AG04449 (cell line): ENCODE measurements at regions not wholly inside any gene's neighbourhood (a gene's known extent, or its start where the extent isn't known, plus 50 kb on each side); places are given as distances from the start of the nearest gene placed in this dataset.

Source experiments
- CTCF ChIA-PET: fragments of 350-600 bp; formaldehyde crosslinking; extraction: SDS; loops from one replicate; lab custom pipeline; 2021; ENCODE audit warnings: antibody characterized with exemption; lab: Yijun Ruan, JAX
- POLR2A ChIA-PET: fragments of 400-600, 350-600 bp; formaldehyde crosslinking; extraction: SDS; loops from one replicate; lab custom pipeline; 2020; ENCODE audit warnings: antibody characterized with exemption, inconsistent platforms; lab: Yijun Ruan, JAX
- DNase-seq: peaks from one replicate; pipeline ENCODE4 v3.0.0-alpha.2; 2010; ENCODE audit warnings: low read depth, low spot score
- H3K4me3 ChIP-seq: 2 replicates; pipeline ENCODE4 v1.5.1; 2011; ENCODE audit warnings: low read depth, mild to moderate bottlenecking, control low read depth, low read length
- CTCF ChIP-seq: IDR thresholded peaks from one replicate; pipeline ENCODE4 v1.5.1; 2011; ENCODE audit warnings: mild to moderate bottlenecking, moderate library complexity, low read length, control low read depth, inconsistent platforms; ENCODE audit not compliant: insufficient read depth; ENCODE audit errors: missing control alignments

DNA sequence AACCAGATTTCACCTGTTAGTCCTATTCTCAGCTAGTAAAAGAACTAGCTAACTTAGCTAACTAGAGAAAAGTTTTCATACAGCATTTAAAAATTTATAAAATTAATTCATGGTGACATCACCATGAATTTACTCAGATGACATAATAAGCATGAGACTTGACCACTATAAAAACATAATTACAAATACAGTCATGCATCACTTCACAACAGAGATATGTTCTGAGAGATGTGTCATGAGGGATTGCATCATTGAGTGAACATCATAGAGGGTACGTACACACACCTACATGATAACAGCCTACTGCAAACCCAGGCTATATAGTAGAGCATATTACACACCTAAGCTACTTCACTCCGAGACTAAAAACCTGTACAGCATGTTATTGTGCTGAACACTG is 481.3 kb upstream of the CHAC2 start:
- no peak for DNase-seq
- TF ChIP-seq CTCF: no peak
- no peak overlapping the region for H3K4me3 ChIP-seq
- ChIA-PET POLR2A (no interaction called here), CTCF (no interaction called here)

GRCh38 chr2:53275743-53276142 is 491.9 kb upstream of the CHAC2 start:
- no peak overlapping the region for H3K4me3 ChIP-seq
- ChIA-PET POLR2A (no interaction called here), CTCF (no interaction called here)
- no peak for DNase-seq
- no peak for TF ChIP-seq CTCF

DNA sequence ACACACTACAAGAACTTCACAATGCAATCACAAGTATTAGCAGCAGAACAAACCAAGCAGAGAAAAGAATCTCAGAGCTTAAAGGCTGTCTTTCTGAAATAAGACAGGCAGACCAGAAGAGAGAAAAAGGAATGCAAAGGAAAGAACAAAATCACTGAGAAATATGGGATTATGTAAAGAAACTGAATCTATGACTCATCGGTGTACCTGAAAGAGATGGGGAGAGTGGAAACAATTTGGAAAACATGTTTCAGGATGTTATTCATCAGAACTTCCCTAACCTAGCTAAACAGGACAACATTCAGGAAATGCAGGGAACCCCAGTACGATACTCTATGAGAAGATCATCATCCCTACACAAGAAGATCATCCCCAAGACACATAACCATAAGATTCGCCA is 499.0 kb upstream of the CHAC2 start:
- H3K4me3 ChIP-seq: no peak overlapping the region
- DNase-seq: no peak
- no peak for TF ChIP-seq CTCF
- ChIA-PET POLR2A (no interaction called here), CTCF (no interaction called here)

DNA sequence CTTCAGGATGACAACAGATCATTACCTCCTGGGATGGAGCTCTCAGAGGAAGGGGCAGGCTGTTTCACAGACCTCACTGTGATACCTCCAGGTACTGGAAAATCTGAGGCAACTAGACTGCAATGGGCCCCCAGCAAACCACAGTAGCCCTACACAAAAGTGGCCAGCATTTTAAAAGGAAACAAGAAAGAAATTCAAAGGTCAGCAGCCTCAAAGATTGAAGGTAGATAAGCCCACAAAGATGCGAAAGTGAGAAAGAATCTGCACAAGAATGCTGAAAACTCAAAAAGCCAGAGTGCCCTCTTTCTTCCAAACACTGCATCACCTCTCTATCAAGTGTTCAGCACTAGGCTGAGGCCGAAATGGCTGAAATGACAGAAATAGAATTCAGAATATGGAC is 499.5 kb upstream of the CHAC2 start:
- POLR2A ChIA-PET: no interaction called here
- no peak for TF ChIP-seq CTCF
- DNase-seq: no peak
- CTCF ChIA-PET: no interaction called here
- H3K4me3 ChIP-seq: no peak overlapping the region

- no peak for DNase-seq
- no peak overlapping the region for H3K4me3 ChIP-seq
- CTCF ChIA-PET: no interaction called here
- TF ChIP-seq CTCF: no peak
- POLR2A ChIA-PET: no interaction called here
Observed at GRCh38 chr2:53265544-53266299, 501.9 kb upstream of the CHAC2 start.

DNA sequence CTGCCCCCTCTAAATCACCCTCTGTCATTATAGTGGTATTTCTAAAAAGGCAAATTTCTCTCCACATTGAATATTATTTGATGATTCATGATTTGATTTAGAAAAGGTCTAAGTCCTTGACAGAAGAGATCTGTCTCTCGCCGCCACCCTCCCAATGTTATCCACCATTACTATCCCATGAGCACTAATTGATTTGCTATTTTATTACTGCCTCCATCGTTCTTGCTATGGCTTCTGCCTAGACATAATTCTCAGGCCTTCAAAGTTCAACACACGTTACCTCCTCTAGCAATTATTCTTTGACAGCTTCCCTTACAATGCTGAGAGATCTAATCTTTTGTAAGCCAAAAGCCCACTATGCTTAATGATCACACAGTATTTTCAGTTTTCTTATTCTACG is 507.0 kb upstream of the CHAC2 start:
- CTCF ChIA-PET: no interaction called here

More for the DNA sequence above, 507.0 kb upstream of the CHAC2 start:
- no peak overlapping the region for H3K4me3 ChIP-seq
- no peak for DNase-seq
- no peak for TF ChIP-seq CTCF
- POLR2A ChIA-PET: no interaction called here
